ENCODE measurements at regions not wholly inside any gene's neighbourhood (a gene's known extent, or its start where the extent isn't known, plus 50 kb on each side); places are given as distances from the start of the nearest gene placed in this dataset.

DNA sequence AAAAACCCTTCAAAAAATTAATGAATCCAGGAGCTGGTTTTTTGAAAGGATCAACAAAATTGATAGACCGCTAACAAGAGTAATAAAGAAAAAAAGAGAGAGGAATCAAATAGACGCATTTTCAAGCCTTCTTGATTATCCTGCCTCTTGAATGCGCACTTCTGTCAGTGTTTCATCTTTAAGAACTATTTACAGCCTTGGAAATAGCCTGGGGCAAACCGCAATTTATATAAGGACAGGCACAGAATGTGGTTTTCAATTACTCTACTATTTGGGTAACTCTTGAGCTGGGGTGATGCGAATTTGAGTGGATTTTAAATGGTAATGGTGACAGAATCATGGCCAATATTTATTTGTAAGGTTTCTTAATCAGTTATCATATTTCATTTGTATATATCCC, 179.1 kb upstream of the OTX2 start:
- no peak for TF ChIP-seq POLR2AphosphoS5 (IDR thresholded peaks at IDR 0.05; ENCODE audit: insufficient read depth, low read depth, low read length)
- TF ChIP-seq, protein P1, sequence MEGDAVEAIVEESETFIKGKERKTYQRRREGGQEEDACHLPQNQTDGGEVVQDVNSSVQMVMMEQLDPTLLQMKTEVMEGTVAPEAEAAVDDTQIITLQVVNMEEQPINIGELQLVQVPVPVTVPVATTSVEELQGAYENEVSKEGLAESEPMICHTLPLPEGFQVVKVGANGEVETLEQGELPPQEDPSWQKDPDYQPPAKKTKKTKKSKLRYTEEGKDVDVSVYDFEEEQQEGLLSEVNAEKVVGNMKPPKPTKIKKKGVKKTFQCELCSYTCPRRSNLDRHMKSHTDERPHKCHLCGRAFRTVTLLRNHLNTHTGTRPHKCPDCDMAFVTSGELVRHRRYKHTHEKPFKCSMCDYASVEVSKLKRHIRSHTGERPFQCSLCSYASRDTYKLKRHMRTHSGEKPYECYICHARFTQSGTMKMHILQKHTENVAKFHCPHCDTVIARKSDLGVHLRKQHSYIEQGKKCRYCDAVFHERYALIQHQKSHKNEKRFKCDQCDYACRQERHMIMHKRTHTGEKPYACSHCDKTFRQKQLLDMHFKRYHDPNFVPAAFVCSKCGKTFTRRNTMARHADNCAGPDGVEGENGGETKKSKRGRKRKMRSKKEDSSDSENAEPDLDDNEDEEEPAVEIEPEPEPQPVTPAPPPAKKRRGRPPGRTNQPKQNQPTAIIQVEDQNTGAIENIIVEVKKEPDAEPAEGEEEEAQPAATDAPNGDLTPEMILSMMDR (IDR thresholded peaks at IDR 0.05; ENCODE audit: extremely low read depth in 1 of 2, insufficient read depth in 1 of 2, low read depth in 1 of 2, low read length in 2 of 2): no peak
- no peak for TF ChIP-seq POLR2A (IDR thresholded peaks at IDR 0.05; ENCODE audit: low read depth, low read length)
- TF ChIP-seq EZH2 (IDR thresholded peaks at IDR 0.05; ENCODE audit: borderline replicate concordance, low read depth, low read length, severe bottlenecking): no peak
- no peak for TF ChIP-seq JUN (IDR thresholded peaks at IDR 0.05; ENCODE audit: borderline replicate concordance, insufficient read depth, insufficient read length, low read depth)
- no peak for TF ChIP-seq FOS (IDR thresholded peaks at IDR 0.05; ENCODE audit: borderline replicate concordance, insufficient read depth, low read length)
- no peak for TF ChIP-seq MYC (IDR thresholded peaks at IDR 0.05; ENCODE audit: low read depth, low read length)
